ENCODE measurements at regions not wholly inside any gene's neighbourhood (a gene's known extent, or its start where the extent isn't known, plus 50 kb on each side); places are given as distances from the start of the nearest gene placed in this dataset.
"Not testable (repeated sequence)": the region's sequence is repeated elsewhere in the genome, so short reads cannot be mapped to it uniquely, and the experiment has no call there.

DNA sequence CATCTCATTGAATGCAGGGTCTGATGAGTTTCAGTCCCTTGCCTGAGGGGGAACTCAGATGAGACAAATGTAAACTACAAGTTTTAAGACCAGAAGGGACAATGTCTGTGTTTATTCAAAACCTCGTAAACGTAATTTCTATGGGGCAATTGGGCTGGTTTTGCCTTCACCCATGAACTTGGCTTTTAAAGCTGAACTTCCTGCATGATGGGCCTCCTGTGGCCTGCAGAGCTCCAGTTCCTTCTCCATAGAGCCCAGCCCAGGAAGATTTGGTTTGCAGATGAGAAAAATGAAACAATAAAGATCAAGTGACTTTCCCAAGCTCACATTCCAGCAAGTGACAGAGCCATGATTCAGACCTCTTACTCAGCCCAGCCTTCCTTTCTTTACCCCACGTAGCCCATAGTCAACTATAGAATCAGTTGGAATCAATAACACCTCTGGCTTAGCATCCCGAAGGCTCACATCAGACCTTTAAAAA is 612.3 kb downstream of the UTRN start:
- DNase-seq: no peak

DNA sequence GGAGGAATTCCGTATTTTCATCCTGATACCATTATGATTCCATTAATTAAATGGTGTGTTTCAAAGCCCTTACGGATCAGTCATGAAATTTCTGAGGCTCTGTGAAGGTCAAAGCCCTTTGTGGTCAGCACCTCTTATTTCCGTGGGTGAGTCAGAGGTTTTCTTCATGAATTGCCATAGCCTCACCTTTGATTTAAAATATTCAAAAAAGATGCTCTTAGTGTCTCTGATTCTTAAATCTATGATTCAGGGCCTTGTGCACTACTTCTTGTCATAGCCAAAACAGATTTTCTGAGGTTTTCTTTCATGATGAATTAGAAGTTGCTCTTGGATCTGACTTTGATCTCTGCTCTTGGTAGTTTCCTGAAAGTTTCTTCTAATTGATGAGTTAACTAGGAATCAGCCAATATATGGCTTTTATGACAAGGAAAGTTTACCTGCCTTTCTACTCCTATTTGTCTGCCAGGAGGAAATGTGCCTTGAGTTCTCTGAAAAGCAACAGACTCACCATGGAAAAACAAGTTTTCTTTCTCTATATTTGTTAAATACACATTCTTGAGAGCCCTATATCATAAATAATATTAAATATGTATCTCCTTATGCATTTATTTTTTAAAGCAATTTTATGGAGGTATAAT is 613.0 kb downstream of the UTRN start:
- DNase-seq: no peak

DNA sequence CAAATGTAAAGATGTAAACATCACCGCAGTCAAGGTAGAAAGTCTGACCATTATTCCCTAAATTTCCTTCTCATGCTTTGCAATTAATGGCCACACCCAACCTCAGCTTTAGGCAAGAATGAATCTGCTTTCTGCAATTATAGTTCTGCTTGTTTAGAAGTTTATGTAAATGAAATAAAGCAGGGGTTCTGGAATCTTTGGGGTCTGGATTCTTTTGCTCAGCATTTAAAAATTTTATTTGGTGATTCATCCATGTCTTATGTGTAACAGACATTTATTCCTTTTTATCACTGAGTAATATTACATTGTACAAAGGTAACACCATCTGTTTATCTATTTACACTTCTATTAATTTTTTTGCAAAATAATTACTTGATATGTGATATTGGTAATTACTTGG is 613.6 kb downstream of the UTRN start:
- DNase-seq: no peak

DNA sequence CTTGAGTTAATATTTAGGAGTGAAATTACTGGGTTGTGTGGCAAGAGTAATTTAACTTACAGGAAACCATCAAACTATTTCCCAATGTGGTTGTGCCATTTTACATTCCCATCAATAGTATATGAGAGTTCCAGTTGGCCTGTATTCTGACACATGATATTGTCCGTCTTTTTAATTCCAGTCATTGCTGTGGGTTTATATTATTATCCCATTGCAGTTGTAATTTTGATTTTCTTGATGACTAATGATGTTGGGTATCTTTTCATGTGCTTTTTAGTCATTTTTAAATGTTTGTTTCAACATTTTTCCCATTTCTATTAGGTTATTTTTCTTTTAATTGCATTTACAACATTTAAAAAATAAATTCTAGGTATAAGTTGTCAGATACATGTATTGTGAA is 614.0 kb downstream of the UTRN start:
- DNase-seq: no peak

DNA sequence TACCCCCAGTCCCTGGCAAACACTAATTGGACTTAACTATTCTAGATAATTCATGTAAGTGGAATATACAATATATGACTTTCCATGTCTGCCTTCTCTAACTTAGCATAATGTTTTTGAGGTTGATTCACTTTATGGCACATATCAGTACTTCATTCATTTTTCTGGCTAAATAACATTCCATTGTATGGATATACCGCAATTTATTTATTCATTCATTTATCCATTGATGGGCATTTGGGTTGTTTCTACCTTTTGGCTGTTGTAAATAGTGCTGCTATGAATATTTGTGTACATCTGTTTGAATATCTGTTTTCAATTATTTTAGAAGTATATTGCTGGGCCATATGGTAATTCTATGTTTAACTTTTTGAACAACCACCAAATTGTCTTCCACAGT is 616.3 kb downstream of the UTRN start:
- no peak for DNase-seq

DNA sequence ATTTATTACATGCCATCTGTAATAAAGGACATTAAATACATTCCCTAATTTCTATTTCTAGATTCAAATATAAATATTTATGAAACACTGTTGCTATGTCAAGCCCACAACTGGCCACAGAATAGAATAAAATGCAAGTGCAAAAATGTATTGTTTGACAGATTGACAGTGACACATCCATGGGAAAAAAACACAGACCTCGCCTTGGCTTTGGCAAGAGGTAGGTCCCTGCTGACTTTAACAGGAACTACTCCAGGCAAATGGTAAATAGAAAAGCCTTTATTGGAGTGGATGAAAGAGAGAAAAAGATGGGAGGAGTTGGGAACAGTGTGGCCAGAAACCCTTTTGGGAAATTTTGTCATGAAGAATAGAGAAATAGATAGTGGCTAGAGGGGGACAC is 622.9 kb downstream of the UTRN start:
- DNase-seq: no peak

DNA sequence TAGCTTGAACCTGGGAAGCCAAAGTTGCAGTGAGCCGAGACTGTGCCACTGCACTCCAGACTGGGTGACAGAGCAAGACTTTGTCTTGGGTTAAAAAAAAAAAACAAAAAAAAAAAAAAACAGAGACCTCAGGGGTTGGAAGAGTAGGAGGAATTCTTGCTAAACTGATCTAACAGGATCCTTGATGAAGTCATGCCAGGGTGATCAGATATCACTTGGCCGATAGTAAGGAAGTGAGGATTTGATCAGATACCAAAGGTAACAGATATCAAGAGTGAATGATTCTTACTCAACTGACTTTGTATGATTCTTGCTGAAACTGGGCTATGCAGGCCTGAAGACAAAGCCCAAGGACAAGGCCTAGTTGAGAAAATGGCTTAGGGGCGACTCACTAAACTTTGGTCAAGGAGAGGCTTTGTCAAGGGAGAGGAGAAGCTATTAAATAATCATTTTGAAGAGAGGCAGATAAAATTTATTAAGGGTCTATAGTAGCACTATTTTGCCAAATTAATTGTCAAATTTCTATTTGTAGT is 624.7 kb downstream of the UTRN start:
- DNase-seq: no peak

DNA sequence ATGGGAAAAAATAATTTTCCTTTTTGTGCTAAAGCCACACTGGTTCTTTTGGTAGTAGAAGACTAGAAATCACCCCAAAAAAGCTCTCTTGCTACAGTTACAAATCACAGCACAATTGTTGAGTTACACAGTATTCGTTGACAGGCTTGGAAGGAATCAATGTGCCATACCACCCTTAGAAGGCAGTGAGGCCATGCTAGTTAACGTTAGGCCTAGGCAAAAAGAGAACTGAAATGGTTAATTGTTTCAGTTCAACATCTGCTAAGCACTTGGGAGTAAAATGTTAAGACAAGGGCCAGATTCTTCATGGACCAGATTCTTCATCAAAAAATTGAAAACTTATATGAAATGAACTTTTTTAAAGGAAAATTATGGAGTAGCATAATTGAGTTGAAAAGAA is 626.2 kb downstream of the UTRN start:
- no peak for DNase-seq

DNA sequence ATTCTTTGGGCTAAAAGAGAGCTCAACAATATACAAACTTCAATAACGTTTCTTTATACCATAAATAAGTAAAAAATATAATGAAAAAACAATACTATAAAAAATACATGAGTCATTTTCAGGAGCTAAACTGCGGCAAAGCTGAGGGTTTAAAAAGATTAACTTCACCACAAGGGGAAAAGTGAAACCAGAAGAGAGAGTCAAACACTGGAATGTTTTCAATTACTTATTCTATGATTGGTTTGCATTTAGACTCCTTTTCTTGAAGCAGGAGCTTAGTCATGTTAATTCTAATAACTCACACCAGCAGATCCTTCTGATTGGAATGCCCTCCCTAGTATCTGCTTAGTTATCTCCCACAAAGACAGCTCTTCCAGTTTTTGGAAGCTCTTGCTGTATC is 627.3 kb downstream of the UTRN start:
- DNase-seq: no peak

DNA sequence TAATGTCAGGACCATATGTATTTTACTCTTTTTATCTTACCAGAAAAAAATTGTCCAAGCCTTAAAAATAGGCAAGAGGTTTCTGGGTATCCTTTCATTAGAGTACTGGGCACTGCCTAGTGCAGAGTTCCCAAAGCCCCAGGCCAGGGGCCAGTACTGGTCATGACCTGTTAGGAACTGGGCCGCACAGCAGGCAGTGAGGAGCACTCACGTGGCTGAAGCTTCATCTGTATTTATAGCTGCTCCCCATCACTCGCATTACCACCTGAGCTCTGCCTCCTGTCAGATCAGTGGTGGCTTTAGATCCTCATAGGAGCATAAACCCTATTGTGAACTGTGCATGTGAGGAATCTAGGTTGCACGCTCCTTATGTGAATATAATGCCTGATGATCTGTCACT is 632.9 kb downstream of the UTRN start:
- DNase-seq: no peak

DNA sequence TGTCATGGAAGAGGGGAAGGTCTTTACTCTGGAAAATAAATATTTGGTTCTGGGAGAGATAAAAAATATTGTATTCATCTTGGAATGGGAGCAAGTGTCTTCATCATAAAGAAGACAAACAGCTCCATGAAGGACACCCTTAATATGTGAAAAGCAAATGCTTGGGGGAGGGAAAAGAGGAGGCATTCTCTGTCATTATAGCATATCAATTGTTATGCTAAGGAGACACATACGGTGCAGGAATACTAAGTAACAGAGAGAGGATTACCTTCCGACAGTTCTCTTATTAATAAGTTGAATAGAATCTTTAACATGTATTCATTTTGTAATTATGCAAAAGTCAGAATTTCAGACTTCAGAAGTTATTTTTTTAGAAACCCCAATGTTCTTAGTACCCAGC is 634.4 kb downstream of the UTRN start:
- no peak for DNase-seq

DNA sequence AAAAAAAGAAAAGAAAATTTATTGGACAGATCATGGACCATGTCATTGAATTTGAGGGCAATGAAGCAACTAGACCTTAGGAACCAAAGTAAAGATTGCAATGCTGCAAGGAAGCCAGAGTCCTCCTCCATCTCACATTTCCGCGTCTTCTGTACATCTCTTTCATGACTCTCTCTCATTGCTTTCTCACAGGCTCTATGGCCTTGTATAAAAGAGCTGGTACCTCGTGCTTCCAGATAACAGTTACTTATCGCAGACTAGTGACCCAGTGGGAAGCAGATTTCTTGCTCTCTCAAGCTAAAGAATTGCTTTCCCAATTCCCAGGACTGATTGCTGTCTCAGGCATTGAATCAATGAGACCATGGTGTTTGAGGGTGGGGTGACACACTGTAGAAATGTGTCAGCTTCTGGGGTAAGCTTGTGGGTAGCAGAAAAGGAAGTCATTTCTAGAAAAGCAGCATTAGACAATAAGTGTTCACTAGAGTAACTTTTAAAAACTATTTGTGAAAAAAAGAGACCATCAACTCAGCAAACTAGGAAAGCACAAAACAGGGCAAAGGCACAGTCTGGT is 635.3 kb downstream of the UTRN start:
- DNase-seq: no peak

DNA sequence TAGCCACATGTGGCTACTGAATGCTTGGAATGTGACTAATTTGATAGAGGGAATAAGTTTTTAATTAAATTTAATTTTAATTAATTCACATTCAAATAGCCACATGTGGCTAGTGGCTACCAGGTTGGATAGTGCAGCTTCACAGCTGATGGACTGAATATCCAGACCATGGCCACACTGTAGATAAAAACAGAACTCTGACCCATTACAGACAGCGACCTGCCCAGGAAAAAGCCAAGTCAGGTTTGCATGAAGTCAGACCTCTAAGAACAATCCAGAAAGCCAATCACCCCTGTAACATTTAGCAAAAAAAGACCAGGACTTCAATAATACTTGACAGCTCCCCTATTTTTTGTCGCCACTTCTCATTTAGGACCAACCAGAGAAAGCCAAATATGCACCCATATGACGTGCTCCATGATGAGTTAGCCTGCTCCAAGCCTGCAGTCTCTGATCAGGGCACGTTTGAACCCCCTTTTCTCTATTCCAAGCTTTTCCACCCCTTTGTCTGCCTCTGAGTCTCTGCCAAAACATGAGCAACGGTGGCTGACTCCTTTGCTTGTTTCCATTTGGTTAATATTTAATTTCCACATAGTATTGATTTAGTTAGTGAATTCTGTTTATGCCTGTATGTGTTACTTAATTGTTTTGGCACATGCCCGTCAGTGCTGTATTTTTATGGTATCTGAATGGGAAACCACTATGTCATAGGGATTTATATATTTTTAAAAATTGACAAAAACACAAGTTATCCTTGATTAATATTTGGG is 636.3 kb downstream of the UTRN start:
- DNase-seq: no peak

DNA sequence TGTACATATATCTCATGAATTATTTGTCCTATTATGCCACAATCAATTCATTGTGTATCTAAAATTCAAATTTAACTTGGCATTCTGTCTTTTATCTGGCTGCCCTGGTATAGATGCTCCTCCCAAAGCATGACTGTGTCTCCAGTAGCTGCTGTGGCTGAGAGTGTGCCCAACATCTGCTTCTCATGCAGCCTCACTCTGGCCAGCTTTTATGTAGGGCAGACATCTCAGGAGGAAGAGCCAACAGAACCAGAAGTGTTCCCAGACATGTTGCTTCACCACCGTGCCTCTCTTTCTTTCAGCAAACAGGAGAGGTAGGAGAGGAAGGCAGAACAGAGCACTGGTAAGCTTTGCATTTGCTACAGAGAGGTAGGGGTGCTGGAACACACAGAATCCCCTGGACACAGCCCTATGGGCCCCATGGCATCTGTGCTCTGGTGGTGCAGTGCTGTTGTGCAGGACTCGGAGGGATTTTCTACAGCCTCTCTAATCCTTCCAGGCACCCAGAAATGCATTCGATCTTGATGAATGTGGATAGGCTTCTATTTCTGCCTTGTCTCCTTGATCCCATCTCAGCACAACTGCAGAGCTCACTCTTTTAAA is 637.1 kb downstream of the UTRN start:
- no peak for DNase-seq

DNA sequence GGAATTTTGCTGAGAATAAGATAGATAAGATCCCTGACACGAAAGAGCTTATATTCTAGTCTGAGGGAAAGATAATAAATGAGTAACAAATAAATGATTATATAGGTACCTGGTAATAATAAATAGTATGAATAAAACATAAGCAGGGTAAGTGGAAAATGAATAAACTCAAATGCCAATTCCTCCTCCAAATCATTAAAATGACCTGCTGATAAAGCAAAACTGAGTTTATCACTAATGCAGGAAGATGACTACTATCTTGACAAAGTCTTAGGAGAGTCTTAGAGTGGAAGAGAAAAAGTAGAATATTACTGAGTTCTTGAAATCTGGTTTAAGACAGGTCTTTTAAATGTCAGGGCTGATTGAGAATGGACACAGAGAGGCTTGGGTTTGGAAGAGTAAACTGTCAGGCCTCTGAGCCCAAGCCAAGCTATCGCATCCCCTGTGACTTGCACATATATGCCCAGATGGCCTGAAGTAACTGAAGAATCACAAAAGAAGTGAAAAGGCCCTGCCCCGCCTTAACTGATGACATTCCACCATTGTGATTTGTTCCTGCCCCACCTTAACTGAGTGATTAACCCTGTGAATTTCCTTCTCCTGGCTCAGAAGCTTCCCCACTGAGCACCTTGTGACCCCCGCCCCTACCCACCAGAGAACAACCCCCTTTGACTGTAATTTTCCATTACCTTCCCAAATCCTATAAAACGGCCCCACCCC is 637.8 kb downstream of the UTRN start:
- not testable (repeated sequence) for DNase-seq

DNA sequence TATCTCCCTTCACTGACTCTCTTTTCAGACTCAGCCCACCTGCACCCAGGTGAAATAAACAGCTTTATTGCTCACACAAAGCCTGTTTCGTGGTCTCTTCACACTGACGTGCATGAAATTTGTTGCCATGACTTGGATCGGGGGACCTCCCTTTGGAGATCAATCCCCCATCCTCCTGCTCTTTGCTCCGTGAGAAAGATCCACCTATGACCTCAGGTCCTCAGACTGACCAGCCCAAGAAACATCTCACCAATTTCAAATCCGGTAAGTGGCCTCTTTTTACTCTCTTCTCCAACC is 638.3 kb downstream of the UTRN start:
- not testable (repeated sequence) for DNase-seq

DNA sequence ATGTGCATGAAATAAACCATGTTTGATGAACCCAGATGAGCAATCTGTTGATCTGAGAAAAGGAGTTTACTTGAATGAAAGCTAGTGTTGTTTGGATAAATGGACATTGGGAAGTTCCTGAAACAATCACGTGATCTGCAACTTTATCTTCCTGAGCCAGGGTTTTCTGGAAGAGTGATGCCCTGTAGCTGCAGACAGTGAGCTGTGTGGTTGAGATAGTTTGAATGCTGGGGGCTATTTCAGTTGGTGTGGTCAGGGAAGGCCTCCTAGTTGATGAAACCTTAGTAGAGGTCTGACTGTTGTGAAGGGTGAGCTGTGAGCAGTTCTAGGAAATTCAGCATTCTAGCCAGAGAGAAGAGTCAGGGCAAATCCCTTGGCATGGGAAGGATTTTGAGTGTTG is 643.7 kb downstream of the UTRN start:
- DNase-seq: no peak

DNA sequence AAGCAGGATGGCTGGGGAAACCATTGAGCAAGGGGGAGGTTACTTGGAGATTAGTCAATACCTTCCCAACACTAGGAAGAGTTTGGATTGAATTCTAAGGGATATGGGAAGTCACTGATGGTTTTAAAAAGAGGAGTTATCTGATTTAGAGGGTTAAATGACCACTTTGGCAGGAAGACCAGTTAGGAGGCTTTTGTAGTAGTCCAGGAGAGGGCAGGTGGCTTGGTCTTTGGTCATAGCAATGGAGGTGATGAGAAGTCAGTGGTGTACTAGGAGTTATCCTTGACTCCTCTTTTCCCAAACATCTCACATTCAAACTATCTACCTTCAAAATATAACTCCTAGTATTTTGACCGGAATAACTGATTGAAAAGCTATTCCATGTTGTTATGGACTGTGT is 644.1 kb downstream of the UTRN start:
- no peak for DNase-seq

DNA sequence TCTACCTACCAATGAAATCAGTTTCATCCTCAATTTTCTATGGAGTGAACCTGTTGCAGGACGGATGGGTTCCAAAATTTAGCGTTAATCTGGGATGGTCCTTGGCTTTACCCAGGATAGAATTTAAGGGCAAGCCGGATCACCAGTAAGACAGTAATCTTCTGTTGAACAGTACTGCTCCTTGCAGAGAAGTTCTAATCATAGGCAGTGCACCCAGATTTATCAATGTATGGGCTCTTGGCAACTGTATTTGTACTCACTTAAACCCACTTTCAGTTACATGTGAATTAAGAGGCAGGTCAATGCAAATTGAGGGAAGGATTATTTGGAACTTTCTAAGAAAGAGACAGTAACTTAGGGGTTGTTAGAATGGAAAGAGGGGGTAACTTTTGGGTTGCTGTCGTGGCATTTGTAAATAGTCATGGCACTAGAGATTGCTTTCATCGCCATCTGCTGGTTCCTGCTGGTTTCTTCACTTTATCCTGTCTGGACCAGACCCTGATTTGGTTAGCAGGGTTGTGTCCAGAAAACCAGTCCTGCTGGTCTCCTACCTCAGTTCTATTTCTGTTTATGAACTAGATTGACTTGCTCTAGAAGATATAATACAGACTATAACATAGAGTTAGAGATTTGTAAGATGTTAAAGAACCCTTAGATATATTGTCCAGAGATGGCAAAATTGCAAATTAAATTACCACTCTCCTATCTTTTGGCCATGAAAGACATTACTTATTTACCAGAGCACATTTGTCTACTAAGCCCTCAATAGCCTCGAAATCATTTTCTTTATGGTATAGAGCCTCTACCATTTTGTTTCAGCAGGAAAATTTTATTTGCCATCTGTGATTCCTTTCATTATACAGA is 646.3 kb downstream of the UTRN start:
- no peak for DNase-seq

DNA sequence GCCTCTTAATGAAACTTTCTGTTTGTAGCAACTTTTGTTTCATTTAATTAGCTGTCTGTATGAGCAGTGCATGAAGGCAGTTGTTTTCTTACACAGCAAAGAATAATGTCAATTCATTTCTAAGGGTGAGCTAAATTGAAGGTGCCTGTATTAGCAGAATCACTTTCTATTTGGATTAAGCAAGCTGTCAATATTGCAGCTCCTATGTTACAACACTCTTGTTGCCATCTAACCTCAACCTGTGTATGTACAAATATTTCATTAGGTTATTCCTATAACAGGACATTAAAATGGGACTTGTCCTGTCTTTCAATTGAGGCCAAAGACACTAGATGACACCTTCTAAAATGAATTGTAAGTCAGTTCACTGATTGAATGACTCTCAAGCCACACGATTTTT is 647.5 kb downstream of the UTRN start:
- DNase-seq: no peak

DNA sequence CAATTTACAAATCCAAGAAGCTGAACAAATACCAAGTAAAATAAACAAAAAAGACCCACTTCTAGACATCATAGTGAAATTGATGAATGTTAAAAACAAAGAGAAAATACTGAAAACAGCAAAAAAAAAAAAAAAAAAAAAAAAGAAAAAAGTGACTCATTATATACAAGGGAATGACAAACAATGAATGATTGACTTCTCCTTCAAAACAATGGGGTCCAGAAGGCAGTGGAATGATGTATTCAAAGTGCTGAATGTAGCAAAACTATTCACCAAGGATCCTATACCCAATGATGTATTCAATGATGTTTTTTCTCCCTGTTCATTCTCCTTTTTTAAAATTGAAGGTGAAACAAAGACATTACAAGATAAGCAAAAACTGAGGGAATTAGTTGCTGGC is 650.0 kb downstream of the UTRN start:
- no peak for DNase-seq

DNA sequence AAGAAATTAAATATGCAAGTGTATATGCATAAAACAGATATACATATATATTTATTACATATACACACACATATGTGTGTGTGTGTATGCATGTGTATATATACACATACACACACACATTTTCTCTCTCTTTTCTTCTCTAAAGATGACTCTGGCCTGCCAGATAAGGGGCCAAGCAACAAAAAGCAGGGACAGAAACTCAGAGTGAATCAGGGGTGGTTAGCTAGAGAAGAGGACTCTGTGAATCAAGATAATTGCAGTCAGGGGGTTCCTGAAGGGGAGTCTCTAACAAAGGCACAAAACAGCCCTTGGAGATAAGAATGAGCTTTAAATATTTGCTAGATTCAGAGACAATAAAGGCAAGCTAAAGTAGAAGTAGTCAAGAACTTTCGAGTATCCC is 650.5 kb downstream of the UTRN start:
- DNase-seq: no peak
